ENCODE measurements at regions not wholly inside any gene's neighbourhood (a gene's known extent, or its start where the extent isn't known, plus 50 kb on each side); places are given as distances from the start of the nearest gene placed in this dataset.
A peak's percentile ranks its signal among the peaks of the same experiment; 100 is the strongest.

- H3K4me3 ChIP-seq (ENCODE audit: low read length): no peak overlapping the region
- no peak for DNase-seq (ENCODE audit: low read depth)
- TF ChIP-seq CTCF (IDR thresholded peaks at IDR 0.05; ENCODE audit: insufficient read depth, low read depth, low read length, missing control alignments): no peak
These were observed 460.0 kb downstream of the HS3ST3B1 start for GRCh38 chr17:14760719-14761411.

- no peak overlapping the region for H3K4me3 ChIP-seq (ENCODE audit: low read length)
- no peak for DNase-seq (ENCODE audit: low read depth)
- no peak for TF ChIP-seq CTCF (IDR thresholded peaks at IDR 0.05; ENCODE audit: insufficient read depth, low read depth, low read length, missing control alignments)
These were observed 459.3 kb downstream of the HS3ST3B1 start for GRCh38 chr17:14760212-14760611.

GRCh38 chr17:14759325-14759724 is 458.4 kb downstream of the HS3ST3B1 start:
- no peak for TF ChIP-seq CTCF (IDR thresholded peaks at IDR 0.05; ENCODE audit: insufficient read depth, low read depth, low read length, missing control alignments)
- no peak overlapping the region for H3K4me3 ChIP-seq (ENCODE audit: low read length)
- no peak for DNase-seq (ENCODE audit: low read depth)

GRCh38 chr17:14756479-14756878 is 455.6 kb downstream of the HS3ST3B1 start:
- TF ChIP-seq CTCF (IDR thresholded peaks at IDR 0.05; ENCODE audit: insufficient read depth, low read depth, low read length, missing control alignments): no peak
- DNase-seq (ENCODE audit: low read depth): no peak

GRCh38 chr17:14755002-14755401 is 454.1 kb downstream of the HS3ST3B1 start:
- no peak for TF ChIP-seq CTCF (IDR thresholded peaks at IDR 0.05; ENCODE audit: insufficient read depth, low read depth, low read length, missing control alignments)
- DNase-seq (ENCODE audit: low read depth): peak; percentile 27
- H3K4me3 ChIP-seq (ENCODE audit: low read length): no peak overlapping the region

More at GRCh38 chr17:14756479-14756878, 455.6 kb downstream of the HS3ST3B1 start:
- H3K4me3 ChIP-seq (ENCODE audit: low read length): no peak overlapping the region

- no peak overlapping the region for H3K4me3 ChIP-seq (ENCODE audit: low read length)
- no peak for DNase-seq (ENCODE audit: low read depth)
- no peak for TF ChIP-seq CTCF (IDR thresholded peaks at IDR 0.05; ENCODE audit: insufficient read depth, low read depth, low read length, missing control alignments)
These were observed 452.5 kb downstream of the HS3ST3B1 start for GRCh38 chr17:14753383-14753782.

GRCh38 chr17:14752011-14752410 is 451.1 kb downstream of the HS3ST3B1 start:
- TF ChIP-seq CTCF (IDR thresholded peaks at IDR 0.05; ENCODE audit: insufficient read depth, low read depth, low read length, missing control alignments): no peak
- DNase-seq (ENCODE audit: low read depth): no peak
- no peak overlapping the region for H3K4me3 ChIP-seq (ENCODE audit: low read length)
